HG03097 (cell line): ENCODE measurements at regions not wholly inside any gene's neighbourhood (a gene's known extent, or its start where the extent isn't known, plus 50 kb on each side); places are given as distances from the start of the nearest gene placed in this dataset.

Source experiments
- ATAC-seq: cut with Tn5 transposase; IDR thresholded peaks from one replicate; pipeline ENCODE4 v1.9.1; 2021; ENCODE audit not compliant: unreplicated experiment, low FRiP score

- no peak for ATAC-seq
These were observed 193.0 kb upstream of the PITRM1 start for GRCh38 chr10:3365630-3366029.

- ATAC-seq = no peak
These were observed 192.3 kb upstream of the PITRM1 start for GRCh38 chr10:3364768-3365480.

- ATAC-seq = no peak
These were observed 190.9 kb upstream of the PITRM1 start for GRCh38 chr10:3363311-3364045.

- ATAC-seq = no peak
These were observed 189.8 kb upstream of the PITRM1 start for GRCh38 chr10:3362394-3362793.

GRCh38 chr10:3361640-3362039 is 189.1 kb upstream of the PITRM1 start:
- no peak for ATAC-seq

GRCh38 chr10:3357737-3358136 is 185.2 kb upstream of the PITRM1 start:
- no peak for ATAC-seq

GRCh38 chr10:3355536-3355935 is 183.0 kb upstream of the PITRM1 start:
- ATAC-seq = no peak

- no peak for ATAC-seq
These were observed 181.8 kb upstream of the PITRM1 start for GRCh38 chr10:3354174-3354900.

- no peak for ATAC-seq
These were observed 180.7 kb upstream of the PITRM1 start for GRCh38 chr10:3353235-3353634.

GRCh38 chr10:3350617-3351258 is 178.2 kb upstream of the PITRM1 start:
- no peak for ATAC-seq

- no peak for ATAC-seq
These were observed 177.6 kb upstream of the PITRM1 start for GRCh38 chr10:3350205-3350604.

GRCh38 chr10:3348564-3348963 is 176.0 kb upstream of the PITRM1 start:
- no peak for ATAC-seq

GRCh38 chr10:3347413-3348182 is 175.0 kb upstream of the PITRM1 start:
- no peak for ATAC-seq

GRCh38 chr10:3346851-3347250 is 174.3 kb upstream of the PITRM1 start:
- no peak for ATAC-seq

GRCh38 chr10:3342771-3343170 is 170.2 kb upstream of the PITRM1 start:
- no peak for ATAC-seq

GRCh38 chr10:3340127-3340730 is 167.6 kb upstream of the PITRM1 start:
- no peak for ATAC-seq

GRCh38 chr10:3339531-3339950 is 167.0 kb upstream of the PITRM1 start:
- ATAC-seq = no peak

- ATAC-seq = no peak
These were observed 166.5 kb upstream of the PITRM1 start for GRCh38 chr10:3339121-3339520.

- no peak for ATAC-seq
These were observed 165.2 kb upstream of the PITRM1 start for GRCh38 chr10:3337741-3338140.
